ENCODE measurements at regions not wholly inside any gene's neighbourhood (a gene's known extent, or its start where the extent isn't known, plus 50 kb on each side); places are given as distances from the start of the nearest gene placed in this dataset.
"Not testable (repeated sequence)": the region's sequence is repeated elsewhere in the genome, so short reads cannot be mapped to it uniquely, and the experiment has no call there.

DNA sequence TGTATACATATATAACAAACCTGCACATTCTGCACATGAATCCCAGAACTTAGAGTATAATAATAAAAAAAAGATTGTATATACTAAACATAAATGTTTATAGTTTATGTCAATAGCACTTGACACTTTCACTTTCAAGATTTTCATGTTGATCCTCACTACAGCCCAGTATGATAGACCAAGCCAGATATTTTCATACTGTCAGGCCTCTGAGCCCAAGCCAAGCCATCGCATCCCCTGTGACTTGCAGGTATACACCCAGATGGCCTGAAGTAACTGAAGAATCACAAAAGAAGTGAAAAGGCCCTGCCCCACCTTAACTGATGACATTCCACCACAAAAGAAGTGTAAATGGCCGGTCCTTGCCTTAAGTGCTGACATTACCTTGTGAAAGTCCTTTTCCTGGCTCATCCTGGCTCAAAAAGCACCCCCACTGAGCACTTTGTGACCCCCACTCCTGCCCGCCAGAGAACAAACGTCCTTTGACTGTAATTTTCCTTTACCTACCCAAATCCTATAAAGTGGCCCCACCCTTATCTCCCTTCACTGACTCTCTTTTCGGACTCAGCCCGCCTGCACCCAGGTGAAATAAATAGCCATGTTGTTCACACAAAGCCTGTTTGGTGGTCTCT lies 555.5 kb upstream of the ADGRL2 start:
- H3K79me2 ChIP-seq (ENCODE audit: insufficient read depth, low read depth, low read length); BruUV-seq (replicated peaks); H4K20me1 ChIP-seq (ENCODE audit: insufficient read depth, low read length); POLR2A ChIA-PET; H3K9me2 ChIP-seq (ENCODE audit: insufficient read depth, low read length); H3K36me3 ChIP-seq (ENCODE audit: insufficient read depth, low read length); H3K27ac ChIP-seq (ENCODE audit: low read depth, low read length, poor library complexity, severe bottlenecking); DNase-seq (ENCODE audit: low spot score); CTCF ChIA-PET (ENCODE audit: unreplicated experiment); H2AFZ ChIP-seq (ENCODE audit: low read length); H3K4me1 ChIP-seq (ENCODE audit: insufficient read depth, low read length, poor library complexity, severe bottlenecking); H3K9me3 ChIP-seq (ENCODE audit: low read length); intact Hi-C loops (cut with micrococcal nuclease; ENCODE audit: unreplicated experiment); H3K4me3 ChIP-seq (ENCODE audit: low read depth, low read length, poor library complexity, severe bottlenecking); H3K4me2 ChIP-seq (ENCODE audit: low read length): not testable (repeated sequence)

DNA sequence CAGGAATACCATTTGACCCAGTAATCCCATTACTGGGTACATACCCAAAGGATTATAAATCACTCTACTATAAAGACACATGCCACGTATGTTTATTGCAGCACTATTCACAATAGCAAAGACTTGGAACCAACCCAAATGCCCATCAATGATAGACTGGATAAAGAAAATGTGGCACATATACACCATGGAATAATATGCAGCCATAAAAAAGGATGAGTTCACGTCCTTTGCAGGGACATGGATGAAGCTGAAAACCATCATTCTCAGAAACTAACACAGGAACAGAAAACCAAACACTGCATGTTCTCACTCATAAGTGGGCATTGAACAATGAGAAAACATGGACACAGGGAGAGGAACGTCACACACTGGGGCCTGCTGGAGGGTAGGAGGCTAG lies 556.1 kb upstream of the ADGRL2 start:
- CTCF ChIA-PET (ENCODE audit: unreplicated experiment); H3K79me2 ChIP-seq (ENCODE audit: insufficient read depth, low read depth, low read length); H3K4me1 ChIP-seq (ENCODE audit: insufficient read depth, low read length, poor library complexity, severe bottlenecking); H3K36me3 ChIP-seq (ENCODE audit: insufficient read depth, low read length); H3K9me2 ChIP-seq (ENCODE audit: insufficient read depth, low read length); H2AFZ ChIP-seq (ENCODE audit: low read length); H3K4me2 ChIP-seq (ENCODE audit: low read length); H3K4me3 ChIP-seq (ENCODE audit: low read depth, low read length, poor library complexity, severe bottlenecking); H3K27ac ChIP-seq (ENCODE audit: low read depth, low read length, poor library complexity, severe bottlenecking); intact Hi-C loops (cut with micrococcal nuclease; ENCODE audit: unreplicated experiment); DNase-seq (ENCODE audit: low spot score); H3K9me3 ChIP-seq (ENCODE audit: low read length); BruUV-seq (replicated peaks); H4K20me1 ChIP-seq (ENCODE audit: insufficient read depth, low read length); POLR2A ChIA-PET: not testable (repeated sequence)

DNA sequence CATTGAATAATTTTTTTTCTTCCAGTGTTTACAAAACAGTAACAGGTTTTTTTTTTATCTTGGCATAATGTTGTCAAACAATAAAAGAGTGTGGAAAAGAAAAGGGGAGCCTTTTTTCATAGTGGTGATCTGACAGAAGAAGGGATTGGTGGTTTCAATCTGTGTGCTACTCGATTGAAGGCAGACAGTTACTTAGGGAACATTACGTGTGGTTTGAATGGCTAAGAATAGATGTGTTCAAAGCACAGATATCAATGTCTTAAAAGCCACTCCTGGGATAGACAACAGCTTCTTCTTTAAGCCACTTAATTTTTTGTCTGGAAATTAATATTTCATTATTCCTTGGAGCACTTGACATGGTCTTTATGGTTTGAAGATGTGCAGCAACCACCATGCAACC lies 558.6 kb upstream of the ADGRL2 start:
- ChIA-PET CTCF (ENCODE audit: unreplicated experiment) (no interaction called here), POLR2A (no interaction called here)
- Histone ChIP-seq H3K4me3 (ENCODE audit: low read depth, low read length, poor library complexity, severe bottlenecking) (no peak overlapping the region), H4K20me1 (ENCODE audit: insufficient read depth, low read length) (no peaks in the 10 kb centered on the region), H3K9me3 (ENCODE audit: low read length) (no peaks in the 10 kb centered on the region), H3K4me1 (ENCODE audit: insufficient read depth, low read length, poor library complexity, severe bottlenecking) (no peaks in the 10 kb centered on the region), H3K27ac (ENCODE audit: low read depth, low read length, poor library complexity, severe bottlenecking) (no peak overlapping the region), H3K36me3 (ENCODE audit: insufficient read depth, low read length) (no peaks in the 10 kb centered on the region), H3K4me2 (ENCODE audit: low read length) (no peak overlapping the region), H3K9me2 (ENCODE audit: insufficient read depth, low read length) (no peaks in the 10 kb centered on the region), H3K79me2 (ENCODE audit: insufficient read depth, low read depth, low read length) (no peaks in the 10 kb centered on the region), H2AFZ (ENCODE audit: low read length) (no peak overlapping the region)
- BruUV-seq (replicated peaks) = no TSS peak
- intact Hi-C loops (cut with micrococcal nuclease; ENCODE audit: unreplicated experiment) = no loop called here
- DNase-seq (ENCODE audit: low spot score) = no peak
- TF ChIP-seq, protein P1, sequence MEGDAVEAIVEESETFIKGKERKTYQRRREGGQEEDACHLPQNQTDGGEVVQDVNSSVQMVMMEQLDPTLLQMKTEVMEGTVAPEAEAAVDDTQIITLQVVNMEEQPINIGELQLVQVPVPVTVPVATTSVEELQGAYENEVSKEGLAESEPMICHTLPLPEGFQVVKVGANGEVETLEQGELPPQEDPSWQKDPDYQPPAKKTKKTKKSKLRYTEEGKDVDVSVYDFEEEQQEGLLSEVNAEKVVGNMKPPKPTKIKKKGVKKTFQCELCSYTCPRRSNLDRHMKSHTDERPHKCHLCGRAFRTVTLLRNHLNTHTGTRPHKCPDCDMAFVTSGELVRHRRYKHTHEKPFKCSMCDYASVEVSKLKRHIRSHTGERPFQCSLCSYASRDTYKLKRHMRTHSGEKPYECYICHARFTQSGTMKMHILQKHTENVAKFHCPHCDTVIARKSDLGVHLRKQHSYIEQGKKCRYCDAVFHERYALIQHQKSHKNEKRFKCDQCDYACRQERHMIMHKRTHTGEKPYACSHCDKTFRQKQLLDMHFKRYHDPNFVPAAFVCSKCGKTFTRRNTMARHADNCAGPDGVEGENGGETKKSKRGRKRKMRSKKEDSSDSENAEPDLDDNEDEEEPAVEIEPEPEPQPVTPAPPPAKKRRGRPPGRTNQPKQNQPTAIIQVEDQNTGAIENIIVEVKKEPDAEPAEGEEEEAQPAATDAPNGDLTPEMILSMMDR (conservative IDR thresholded peaks at IDR 0.05; ENCODE audit: low read length) = no peak
- no peak for TF ChIP-seq EZH2phosphoT487 (IDR thresholded peaks at IDR 0.05; ENCODE audit: borderline replicate concordance, low read depth, low read length)

- POLR2A ChIA-PET = interaction anchor here (0.5 kb wide), 1 partner anchor 559 kb away, joined by 3 read pairs; no protein-coding TSS in a partner anchor
- no peak overlapping the region for H3K27ac ChIP-seq (ENCODE audit: low read depth, low read length, poor library complexity, severe bottlenecking)
- H3K36me3 ChIP-seq (ENCODE audit: insufficient read depth, low read length) = no peaks in the 10 kb centered on the region
- H2AFZ ChIP-seq (ENCODE audit: low read length) = no peak overlapping the region
- no peak for DNase-seq (ENCODE audit: low spot score)
- no peaks in the 10 kb centered on the region for H3K79me2 ChIP-seq (ENCODE audit: insufficient read depth, low read depth, low read length)
- no peaks in the 10 kb centered on the region for H3K9me3 ChIP-seq (ENCODE audit: low read length)
- no peaks in the 10 kb centered on the region for H4K20me1 ChIP-seq (ENCODE audit: insufficient read depth, low read length)
- BruUV-seq (replicated peaks) = no TSS peak
- H3K4me2 ChIP-seq (ENCODE audit: low read length) = no peak overlapping the region
- H3K4me1 ChIP-seq (ENCODE audit: insufficient read depth, low read length, poor library complexity, severe bottlenecking) = no peaks in the 10 kb centered on the region
- no peaks in the 10 kb centered on the region for H3K9me2 ChIP-seq (ENCODE audit: insufficient read depth, low read length)
- CTCF ChIA-PET (ENCODE audit: unreplicated experiment) = no interaction called here
- TF ChIP-seq EZH2phosphoT487 (IDR thresholded peaks at IDR 0.05; ENCODE audit: borderline replicate concordance, low read depth, low read length) = no peak
- TF ChIP-seq, protein P1 (conservative IDR thresholded peaks at IDR 0.05; ENCODE audit: low read length) = no peak
- no peak overlapping the region for H3K4me3 ChIP-seq (ENCODE audit: low read depth, low read length, poor library complexity, severe bottlenecking)
- intact Hi-C loops (cut with micrococcal nuclease; ENCODE audit: unreplicated experiment) = no loop called here
Measured at GRCh38 chr1:81238129-81238528, 562.6 kb upstream of the ADGRL2 start.
